LNCAP (cell line): ENCODE measurements at regions not wholly inside any gene's neighbourhood (a gene's known extent, or its start where the extent isn't known, plus 50 kb on each side); places are given as distances from the start of the nearest gene placed in this dataset.

Experiments
- CTCF ChIP-seq: fragments of 450-650 bp; IDR thresholded peaks from 2 replicates; pipeline ENCODE4 v1.5.1; 2017; ENCODE audit warnings: mild to moderate bottlenecking

DNA sequence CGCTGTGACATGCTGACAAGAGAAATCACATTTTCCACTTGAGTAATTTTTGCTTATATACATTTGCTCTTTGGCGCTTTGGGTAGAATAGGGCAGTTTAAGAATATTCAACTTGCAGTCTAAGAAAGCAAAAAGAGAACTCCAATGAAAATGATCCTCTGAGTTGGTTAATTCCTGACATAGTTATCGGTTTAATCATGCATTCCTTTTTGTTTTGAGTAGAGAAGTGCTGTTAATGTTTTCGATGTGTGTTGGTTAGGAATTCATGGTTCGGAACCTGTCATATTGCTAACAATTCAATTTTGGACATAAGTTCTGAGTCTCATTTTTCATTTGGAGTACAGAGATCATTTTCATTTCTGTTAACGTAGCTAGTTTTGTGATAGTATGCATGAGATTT lies 700.6 kb upstream of the PITX2 start:
- no peak for TF ChIP-seq CTCF

DNA sequence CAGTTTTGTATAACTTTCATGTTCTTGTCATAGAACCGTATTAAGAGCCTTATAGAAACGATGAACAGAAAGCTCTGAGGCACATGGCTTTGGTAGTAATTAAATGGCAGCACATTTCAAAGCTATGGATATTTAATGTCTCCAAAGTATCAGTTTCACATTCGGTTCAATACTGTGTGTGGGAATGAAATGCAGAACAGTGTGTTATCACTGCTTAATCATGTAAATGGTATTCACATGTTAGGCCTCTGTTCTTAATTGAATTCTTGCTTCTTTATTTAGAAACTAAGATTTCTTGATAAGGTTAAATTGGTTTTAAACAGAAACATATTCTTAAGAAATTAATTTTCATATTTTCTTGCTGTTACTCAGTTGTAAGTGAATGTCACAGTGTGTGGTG lies 701.0 kb upstream of the PITX2 start:
- no peak for TF ChIP-seq CTCF

DNA sequence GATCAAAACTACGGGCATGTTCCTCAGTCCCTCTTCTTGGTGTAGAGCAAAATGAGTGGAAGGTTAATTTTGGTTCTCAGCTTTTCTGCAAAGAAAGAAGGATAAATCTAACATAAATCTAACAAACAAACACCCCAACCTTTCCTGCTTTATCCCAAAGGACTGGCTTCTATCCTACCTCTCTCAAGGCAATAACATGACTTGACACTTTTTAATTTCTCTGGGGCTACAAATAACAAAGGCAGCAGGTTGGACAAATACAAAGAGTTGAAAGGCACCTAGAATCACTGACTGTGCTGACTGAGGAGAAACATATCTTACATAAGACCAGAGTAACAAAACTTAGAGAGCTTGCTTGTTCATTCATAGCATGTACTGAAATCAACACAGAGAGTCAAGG lies 703.6 kb upstream of the PITX2 start:
- no peak for TF ChIP-seq CTCF

DNA sequence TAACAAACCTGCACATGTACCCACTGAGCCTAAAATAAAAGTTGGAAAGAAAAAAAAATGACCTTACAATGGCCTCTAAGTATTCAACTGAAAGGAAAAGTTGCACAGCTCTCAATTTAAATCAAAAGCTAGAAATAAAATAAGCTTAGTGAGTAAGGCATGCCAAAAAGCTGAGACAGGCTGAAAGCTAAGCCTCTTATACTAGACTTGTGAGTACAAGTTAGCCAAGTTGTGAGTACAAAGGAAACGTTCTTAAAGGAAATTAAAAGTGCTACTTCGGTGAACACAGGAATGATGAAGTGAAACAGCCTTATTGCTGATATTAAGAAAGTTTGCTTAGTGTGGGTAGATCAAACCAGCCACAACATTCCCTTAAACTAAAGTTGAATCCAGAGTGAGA lies 707.9 kb upstream of the PITX2 start:
- no peak for TF ChIP-seq CTCF

DNA sequence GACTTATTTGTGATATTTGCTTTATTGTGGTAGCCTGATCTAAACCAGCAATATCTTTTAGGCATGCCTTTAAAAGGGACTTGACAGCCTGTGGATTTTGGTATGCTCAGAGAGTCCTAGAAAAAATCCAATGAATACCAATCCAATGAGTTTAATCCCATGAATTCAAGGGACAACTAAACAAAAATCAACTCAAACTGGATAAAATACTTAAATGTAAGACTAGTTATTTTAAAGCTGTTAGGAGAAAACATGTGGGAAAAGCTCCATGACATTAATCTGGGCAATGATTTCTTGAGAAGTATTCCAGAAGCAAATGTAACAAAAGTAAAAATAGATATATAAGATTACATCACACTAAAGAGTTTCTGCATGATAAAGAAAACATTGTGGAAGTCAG lies 711.5 kb upstream of the PITX2 start:
- TF ChIP-seq CTCF = no peak

DNA sequence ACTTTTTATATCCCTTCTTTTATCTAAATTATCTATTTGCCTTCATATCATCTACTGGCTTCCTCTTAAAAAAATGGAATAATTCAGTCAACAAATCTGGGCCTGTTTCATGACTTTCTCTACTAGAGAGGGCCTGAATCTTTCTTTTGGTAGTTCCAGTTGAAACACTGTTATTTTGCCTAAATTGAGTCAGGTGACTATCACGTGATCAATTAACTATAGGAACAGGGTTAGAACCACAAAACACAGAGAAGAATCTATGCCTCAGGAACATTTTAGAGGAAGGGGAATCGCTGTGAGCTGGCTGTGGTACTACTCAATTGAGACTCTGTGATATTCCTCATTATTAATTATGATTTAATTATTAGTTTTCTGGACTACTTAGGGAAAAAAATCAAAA lies 736.7 kb upstream of the PITX2 start:
- no peak for TF ChIP-seq CTCF

GRCh38 chr4:111360906-111361305 lies 738.0 kb upstream of the PITX2 start:
- TF ChIP-seq CTCF = no peak

GRCh38 chr4:111362941-111363361 lies 740.1 kb upstream of the PITX2 start:
- no peak for TF ChIP-seq CTCF
